HTR-8/SVneo (cell line): ENCODE measurements at regions not wholly inside any gene's neighbourhood (a gene's known extent, or its start where the extent isn't known, plus 50 kb on each side); places are given as distances from the start of the nearest gene placed in this dataset.
"Not testable (repeated sequence)": the region's sequence is repeated elsewhere in the genome, so short reads cannot be mapped to it uniquely, and the experiment has no call there.

Experiments
- DNase-seq: peaks from one replicate; pipeline ENCODE4 v3.0.0; 2011; ENCODE audit warnings: low spot score, mixed read lengths; ENCODE audit not compliant: insufficient read length
- FAIRE-seq: peaks from 2 replicates; lab custom pipeline; 2011; peaks lifted over from hg19 to GRCh38; lab: Jason Lieb, UNC

- DNase-seq = no peak
- FAIRE-seq = no peak
Observed at GRCh38 chr2:234808907-234809306, 142.9 kb upstream of the SH3BP4 start.

DNA sequence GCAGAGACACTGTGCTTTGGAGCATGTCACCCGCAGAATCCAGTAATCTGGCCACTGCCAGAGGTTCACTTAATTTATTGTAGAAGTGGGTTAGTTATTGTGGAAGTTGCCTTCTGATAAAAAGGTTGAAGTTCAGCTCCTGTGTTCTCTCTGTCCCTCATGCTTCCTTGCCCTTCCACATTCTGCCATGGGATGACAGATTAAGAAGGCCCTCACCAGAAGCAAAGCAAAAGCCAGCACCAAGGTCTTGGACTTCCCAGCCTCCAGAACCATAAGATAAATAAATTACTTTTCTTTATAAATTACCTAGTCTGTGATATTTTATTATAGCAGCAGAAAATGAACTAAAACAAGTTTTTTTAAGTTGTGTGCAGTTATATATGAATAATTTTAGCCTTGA is 145.0 kb upstream of the SH3BP4 start:
- no peak for DNase-seq
- FAIRE-seq = no peak

DNA sequence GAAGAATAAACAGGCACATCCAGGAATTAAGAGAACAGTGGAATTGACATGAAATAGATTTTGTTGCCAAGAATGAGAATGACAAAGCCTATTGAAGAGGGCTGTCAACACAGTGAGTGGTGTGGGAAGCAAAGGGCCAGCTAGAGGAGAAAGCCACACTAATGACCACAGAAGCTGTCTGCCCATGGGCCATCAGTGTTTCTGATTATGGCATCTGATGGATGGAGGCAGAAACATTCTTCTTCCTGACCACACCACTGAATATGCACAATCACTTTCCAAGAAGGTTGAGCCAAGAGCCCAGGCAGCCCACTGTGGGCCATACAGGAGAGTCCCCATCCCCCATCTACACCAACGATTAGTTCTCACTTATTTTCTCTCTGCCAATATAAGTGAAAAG is 146.0 kb upstream of the SH3BP4 start:
- FAIRE-seq = no peak
- DNase-seq = no peak

GRCh38 chr2:234804704-234805103 is 147.1 kb upstream of the SH3BP4 start:
- FAIRE-seq = no peak
- no peak for DNase-seq

DNA sequence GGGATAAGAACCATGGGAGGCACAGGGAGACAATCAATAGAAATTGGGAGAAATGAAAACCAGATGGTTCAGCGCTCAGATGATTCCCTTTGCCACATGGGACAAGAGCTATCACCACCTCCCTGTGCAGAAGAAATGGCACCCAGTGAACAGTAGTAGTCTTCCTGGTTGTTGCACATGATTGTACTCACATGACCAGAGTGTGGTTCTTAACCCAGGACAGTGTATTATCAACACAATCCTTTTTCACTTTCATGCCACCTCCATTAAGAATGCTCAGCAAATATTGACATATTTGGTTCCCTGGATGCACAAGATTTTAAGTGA is 149.0 kb upstream of the SH3BP4 start:
- DNase-seq = no peak
- no peak for FAIRE-seq

DNA sequence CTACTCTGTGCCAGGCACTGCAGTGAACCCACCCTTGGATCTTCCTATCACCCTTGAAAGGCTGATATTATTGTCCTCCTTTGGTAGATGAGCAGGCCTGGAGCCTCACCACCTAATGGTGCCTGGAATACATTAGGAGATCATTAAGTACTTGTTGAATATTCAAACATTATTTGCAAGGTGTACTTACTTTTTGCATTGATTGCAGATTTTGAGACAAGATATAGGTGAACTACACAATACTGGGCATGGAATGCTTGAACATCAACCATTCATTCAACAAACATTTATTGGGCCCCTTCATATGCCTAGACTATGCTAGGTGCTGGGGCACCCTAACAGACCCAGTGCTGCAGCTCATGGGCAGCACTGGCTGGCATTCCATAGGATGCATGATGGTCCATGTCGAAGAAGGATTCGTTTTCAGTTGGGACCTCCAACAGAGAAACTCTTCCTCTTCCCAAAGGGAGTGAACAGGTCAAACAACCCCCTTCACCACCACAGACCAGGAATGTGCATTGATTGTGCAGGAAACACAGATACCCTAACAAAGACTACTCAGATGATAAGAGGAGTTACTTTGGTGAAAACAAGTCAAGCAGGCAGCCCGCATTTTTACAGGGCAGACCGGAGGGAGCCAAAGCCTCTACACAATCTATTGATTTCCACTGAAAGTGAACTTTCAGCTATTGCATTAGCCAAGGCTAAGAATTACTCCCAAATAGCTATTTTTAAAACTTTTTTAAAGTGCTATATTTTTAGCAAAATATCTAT is 149.6 kb upstream of the SH3BP4 start:
- DNase-seq = no peak
- FAIRE-seq = no peak

DNA sequence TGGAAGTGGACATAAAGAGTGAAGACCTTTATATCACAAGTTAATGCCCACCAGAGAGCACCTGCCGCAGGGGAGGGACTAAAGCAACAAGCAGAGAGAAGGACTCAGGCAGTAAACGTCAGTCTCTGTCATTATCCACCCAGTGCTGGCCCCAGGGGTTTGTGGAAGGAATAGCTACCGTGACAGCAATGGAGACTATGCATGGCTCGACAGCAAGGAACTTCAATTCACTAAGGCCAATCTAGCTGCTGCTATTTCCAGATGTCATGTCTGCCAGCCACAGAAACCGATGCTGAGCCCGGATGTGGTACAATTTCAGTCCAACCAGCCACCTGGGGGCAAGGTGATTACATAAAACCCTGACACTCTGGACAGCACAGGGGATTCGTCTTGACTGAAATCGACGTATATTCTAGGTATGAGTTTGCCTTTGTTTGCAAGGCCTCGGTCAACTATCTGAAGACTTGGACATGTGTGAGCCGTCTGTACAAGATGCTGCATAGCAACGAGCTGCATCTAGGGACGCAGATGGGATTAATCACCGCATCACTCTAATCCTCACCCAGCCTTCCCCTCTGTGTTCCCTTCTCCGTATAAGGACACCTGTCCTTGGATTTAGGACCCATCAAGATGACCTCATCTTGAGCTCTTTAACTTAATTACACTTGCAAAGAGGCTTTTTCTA is 154.1 kb upstream of the SH3BP4 start:
- DNase-seq (no peak), FAIRE-seq (no peak)

- FAIRE-seq (no peak), DNase-seq (no peak)
Observed at GRCh38 chr2:234796045-234796591, 155.7 kb upstream of the SH3BP4 start.

GRCh38 chr2:234795272-234795920 is 156.4 kb upstream of the SH3BP4 start:
- no peak for FAIRE-seq

GRCh38 chr2:234794866-234795265 is 157.0 kb upstream of the SH3BP4 start:
- DNase-seq = no peak
- no peak for FAIRE-seq

More at GRCh38 chr2:234795272-234795920, 156.4 kb upstream of the SH3BP4 start:
- no peak for DNase-seq

DNA sequence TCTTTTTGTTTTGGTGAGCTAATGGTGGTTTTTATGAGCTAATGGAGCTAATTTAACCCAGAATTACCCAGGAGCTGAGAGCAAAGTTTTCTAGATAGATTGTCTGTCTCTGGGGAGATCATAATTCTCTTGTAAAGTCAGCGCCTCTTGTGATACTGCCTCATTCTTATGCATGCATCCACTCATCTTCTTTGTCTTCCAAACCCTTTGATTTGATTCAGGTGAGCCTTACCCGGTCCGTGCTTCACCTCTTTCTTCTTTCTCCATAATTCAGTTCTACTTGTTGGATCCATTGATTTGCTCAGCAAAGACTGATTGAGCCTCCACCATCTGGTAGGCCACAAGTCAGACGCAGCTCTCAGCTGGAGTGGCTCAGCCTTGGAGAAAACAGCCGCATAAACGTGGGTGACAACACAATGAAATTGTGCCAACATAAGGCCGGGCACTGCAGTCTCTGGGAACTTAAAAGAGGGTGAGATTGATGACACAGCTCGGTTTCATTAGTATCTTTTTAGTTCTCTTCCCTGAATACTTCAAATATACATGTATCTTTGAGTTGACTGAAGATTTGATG is 158.5 kb upstream of the SH3BP4 start:
- FAIRE-seq (no peak), DNase-seq (no peak)

DNA sequence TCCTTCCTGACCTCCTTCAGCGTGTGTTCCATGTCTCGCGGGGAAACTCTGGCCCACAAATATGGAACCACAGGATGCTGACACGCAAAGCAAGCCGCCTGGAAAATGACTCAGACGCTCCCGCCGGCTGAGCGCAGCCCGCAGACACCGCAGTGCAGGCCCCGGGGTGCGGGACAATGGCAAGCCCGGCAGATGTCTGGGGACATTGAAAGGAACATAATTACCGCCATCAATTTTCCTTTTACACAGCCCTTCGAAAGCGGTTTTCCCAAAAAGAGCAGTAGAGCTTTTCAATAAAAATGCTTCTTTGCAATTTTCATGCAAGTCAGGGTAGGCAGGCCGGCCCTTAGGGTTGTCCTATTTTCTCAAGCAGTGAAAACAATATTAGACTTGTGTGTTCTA is 159.2 kb upstream of the SH3BP4 start:
- FAIRE-seq (no peak), DNase-seq (no peak)

- not testable (repeated sequence) for FAIRE-seq, DNase-seq
Observed at GRCh38 chr2:234792096-234792495, 159.7 kb upstream of the SH3BP4 start.

DNA sequence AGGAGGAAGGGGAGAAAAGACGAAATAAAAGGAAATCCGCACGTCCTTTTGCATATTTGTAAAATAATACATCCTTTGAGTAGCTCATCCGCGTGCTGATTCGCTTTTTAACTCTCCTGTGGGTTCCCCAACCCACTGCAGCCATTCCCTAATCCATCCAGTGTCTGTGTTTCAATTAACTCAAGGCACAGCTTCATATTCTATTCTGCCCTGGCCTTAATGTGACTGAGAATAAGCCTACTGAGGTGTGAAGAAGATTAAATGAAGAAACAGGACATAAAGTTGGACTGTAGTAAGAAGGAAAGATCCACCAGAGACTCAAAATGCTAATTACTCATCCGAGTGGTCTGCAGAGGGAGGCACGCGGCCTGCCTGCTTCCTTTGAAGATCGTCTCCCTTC is 161.4 kb upstream of the SH3BP4 start:
- no peak for FAIRE-seq

GRCh38 chr2:234789556-234790325 is 162.1 kb upstream of the SH3BP4 start:
- DNase-seq (no peak), FAIRE-seq (no peak)

More for the DNA sequence above, 161.4 kb upstream of the SH3BP4 start:
- no peak for DNase-seq

GRCh38 chr2:234788841-234789240 is 163.0 kb upstream of the SH3BP4 start:
- no peak for FAIRE-seq
- no peak for DNase-seq

DNA sequence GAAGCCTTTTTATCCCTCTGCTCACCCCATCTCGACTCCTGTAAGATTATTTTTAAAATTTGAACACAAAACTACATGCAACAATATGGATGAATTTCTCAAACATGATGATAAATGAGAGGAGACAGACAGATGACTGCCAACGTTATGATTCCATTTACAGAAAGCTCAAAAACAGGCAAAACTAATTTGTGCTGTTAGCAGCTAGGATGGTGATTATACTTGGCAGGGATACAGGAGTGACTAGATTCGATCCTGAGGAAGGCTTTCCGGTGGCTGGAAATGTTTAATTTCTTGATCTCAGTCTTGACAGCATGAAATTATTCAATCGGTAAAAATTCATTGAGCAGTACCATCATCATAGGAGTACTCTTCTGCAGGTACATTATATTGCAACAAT is 163.4 kb upstream of the SH3BP4 start:
- FAIRE-seq (no peak), DNase-seq (no peak)

GRCh38 chr2:234787114-234787513 is 164.7 kb upstream of the SH3BP4 start:
- FAIRE-seq (no peak), DNase-seq (no peak)

DNA sequence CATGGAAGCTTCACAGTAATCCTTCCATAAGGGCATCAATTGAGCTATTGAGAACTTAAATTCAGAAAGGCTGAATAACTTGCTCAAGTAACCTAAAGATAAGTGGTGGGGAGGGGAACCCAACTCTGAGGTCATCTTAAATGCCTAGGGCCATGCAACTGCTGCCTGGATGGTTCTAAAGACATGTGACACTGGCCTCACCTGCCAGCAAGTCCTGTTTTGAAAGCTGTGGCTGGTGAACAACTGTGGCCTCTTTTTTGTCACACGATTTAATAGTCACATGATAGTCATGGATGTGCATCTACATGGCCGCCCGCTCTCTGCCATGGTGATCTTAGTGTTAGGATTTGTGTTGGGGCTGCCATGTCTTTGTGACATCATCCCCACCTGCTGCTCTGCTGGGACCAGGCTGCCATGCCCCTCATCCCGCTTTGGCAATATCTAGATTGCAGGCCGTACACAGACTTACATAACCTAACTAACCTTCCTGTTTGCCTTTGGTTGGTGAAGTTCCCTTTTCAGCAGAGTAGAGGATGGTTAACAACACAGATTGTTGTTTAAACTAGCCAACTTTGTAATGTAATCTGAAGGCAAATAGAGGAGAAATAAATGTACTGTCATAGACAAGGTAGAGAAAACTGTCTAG is 177.9 kb upstream of the SH3BP4 start:
- no peak for DNase-seq
- no peak for FAIRE-seq

- no peak for FAIRE-seq
- no peak for DNase-seq
Observed at GRCh38 chr2:234773129-234773528, 178.7 kb upstream of the SH3BP4 start.
